ENCODE measurements at regions not wholly inside any gene's neighbourhood (a gene's known extent, or its start where the extent isn't known, plus 50 kb on each side); places are given as distances from the start of the nearest gene placed in this dataset.

DNA sequence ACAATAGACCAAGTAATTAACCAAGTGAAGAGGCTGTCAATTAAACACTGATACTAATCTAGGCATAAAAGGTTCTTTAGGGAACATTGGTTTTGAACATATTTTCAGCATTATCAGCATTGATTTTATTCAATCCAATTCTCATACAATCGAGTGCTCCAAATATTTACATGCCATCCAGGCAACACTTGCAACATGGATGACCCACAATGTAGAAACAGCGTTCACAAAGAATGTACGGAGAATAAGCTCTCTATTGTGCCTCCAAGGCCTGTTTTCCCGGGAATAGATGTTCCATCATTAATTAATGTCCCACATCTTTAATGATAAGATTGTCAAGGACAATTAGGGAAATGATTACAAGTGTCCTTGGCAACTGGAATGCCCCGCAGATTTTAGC is 117.4 kb downstream of the RFX6 start:
- Histone ChIP-seq H3K4me1 (replicated peaks in 1 of 2; ENCODE audit: control insufficient read depth in 2 of 2, insufficient read depth in 2 of 2, low read length in 2 of 2) (no peaks in the 10 kb centered on the region), H3K27ac (ENCODE audit: extremely low read depth, low read depth, low read length) (no peak overlapping the region), H2AFZ (ENCODE audit: low read depth, low read length) (no peak overlapping the region), H3K4me3 (no peak overlapping the region), H3K9me3 (replicated peaks; ENCODE audit: control insufficient read depth, insufficient read depth, low read depth, low read length) (no peaks in the 10 kb centered on the region), H3K27me3 (ENCODE audit: control insufficient read depth in 2 of 2, insufficient read depth in 2 of 2, low read length in 2 of 2) (no peaks in the 10 kb centered on the region), H4K20me1 (replicated peaks; ENCODE audit: control insufficient read depth, insufficient read depth, low read length) (no peaks in the 10 kb centered on the region), H3K79me2 (ENCODE audit: control insufficient read depth, insufficient read depth, low read length) (no peaks in the 10 kb centered on the region), H3K36me3 (ENCODE audit: control insufficient read depth, insufficient read depth, low read length) (no peaks in the 10 kb centered on the region), H3K9ac (ENCODE audit: insufficient read depth in 1 of 2, low read depth in 2 of 2, low read length in 2 of 2) (no peak overlapping the region), H3K9me1 (ENCODE audit: control insufficient read depth, insufficient read depth, low read length) (no peaks in the 10 kb centered on the region), H3K4me2 (ENCODE audit: insufficient read depth, low read length) (no peak overlapping the region)
- no peak for FAIRE-seq
- POLR2A ChIA-PET = interaction anchor here (0.8 kb wide), 1 partner anchor 35 kb away, joined by 3 read pairs; no protein-coding TSS in a partner anchor
- BruUV-seq (replicated peaks) = no TSS peak
- no peak for ATAC-seq
- no peak for TF ChIP-seq NFE2 (IDR thresholded peaks at IDR 0.05; ENCODE audit: low read depth)
- no peak for TF ChIP-seq MECOM (CRISPR knock-in tag; IDR thresholded peaks at IDR 0.05)
- no peak for TF ChIP-seq ADNP (tag; IDR thresholded peaks at IDR 0.05)
- no peak for DNase-seq (ENCODE audit: extremely low read depth in 1 of 4, low spot score in 3 of 4)
- WGBS (ENCODE audit: insufficient coverage, low coverage, missing lambda C conversion rate) = 0% methylated on average over 5 of the region's 5 CpGs
- CTCF ChIA-PET (ENCODE audit: low intra/inter-chr PET ratio) = no interaction called here
- in situ Hi-C loops (cut with MboI) (no loop called here), intact Hi-C loops (cut with micrococcal nuclease) (no loop called here)

DNA sequence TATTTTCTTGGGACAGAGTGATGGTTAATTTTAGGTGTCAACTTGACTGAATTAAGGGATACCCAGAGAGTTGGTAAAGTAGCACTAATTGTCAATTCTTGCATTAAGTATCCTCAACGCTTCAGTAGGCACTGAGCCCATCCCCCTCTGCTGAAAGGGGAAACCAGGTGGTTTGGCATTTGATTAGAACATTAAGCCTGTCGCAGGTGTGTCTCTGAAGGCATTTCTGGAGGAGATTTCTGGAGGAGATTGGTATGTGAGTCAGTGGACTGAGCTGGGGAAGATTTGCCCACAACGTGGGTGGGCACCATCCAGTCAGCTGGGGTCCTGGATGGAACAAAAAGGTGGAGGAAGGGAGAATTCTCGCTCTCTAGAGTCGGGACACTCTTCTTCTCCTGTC is 119.8 kb downstream of the RFX6 start:
- TF ChIP-seq ZHX1 (conservative IDR thresholded peaks at IDR 0.05; ENCODE audit: low read length) = no peak
- no peak for TF ChIP-seq RBM25 (IDR thresholded peaks at IDR 0.05; ENCODE audit: low read depth, low read length, severe bottlenecking)
- no peak for TF ChIP-seq ZSCAN29 (IDR thresholded peaks at IDR 0.05)
- TF ChIP-seq GTF2F1 (IDR thresholded peaks at IDR 0.05; ENCODE audit: low read depth, low read length) = no peak
- no peak for TF ChIP-seq ARID1B (IDR thresholded peaks at IDR 0.05)
- no peak for TF ChIP-seq TOE1 (IDR thresholded peaks at IDR 0.05; ENCODE audit: borderline replicate concordance)
- no peak for TF ChIP-seq TOE1 (CRISPR knock-in tag; IDR thresholded peaks at IDR 0.05; ENCODE audit: borderline replicate concordance, low read depth)
- TF ChIP-seq GATAD2B (IDR thresholded peaks at IDR 0.05; ENCODE audit: borderline replicate concordance) = no peak
- TF ChIP-seq, protein P1, sequence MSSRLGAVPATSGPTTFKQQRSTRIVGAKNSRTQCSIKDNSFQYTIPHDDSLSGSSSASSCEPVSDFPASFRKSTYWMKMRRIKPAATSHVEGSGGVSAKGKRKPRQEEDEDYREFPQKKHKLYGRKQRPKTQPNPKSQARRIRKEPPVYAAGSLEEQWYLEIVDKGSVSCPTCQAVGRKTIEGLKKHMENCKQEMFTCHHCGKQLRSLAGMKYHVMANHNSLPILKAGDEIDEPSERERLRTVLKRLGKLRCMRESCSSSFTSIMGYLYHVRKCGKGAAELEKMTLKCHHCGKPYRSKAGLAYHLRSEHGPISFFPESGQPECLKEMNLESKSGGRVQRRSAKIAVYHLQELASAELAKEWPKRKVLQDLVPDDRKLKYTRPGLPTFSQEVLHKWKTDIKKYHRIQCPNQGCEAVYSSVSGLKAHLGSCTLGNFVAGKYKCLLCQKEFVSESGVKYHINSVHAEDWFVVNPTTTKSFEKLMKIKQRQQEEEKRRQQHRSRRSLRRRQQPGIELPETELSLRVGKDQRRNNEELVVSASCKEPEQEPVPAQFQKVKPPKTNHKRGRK (tag; IDR thresholded peaks at IDR 0.05) = no peak
- intact Hi-C loops (cut with micrococcal nuclease) = no loop called here
- no peak overlapping the region for H3K4me2 ChIP-seq (ENCODE audit: insufficient read depth, low read length)
- no peak for FAIRE-seq
- no peaks in the 10 kb centered on the region for H3K9me3 ChIP-seq (replicated peaks; ENCODE audit: control insufficient read depth, insufficient read depth, low read depth, low read length)
- no peaks in the 10 kb centered on the region for H3K79me2 ChIP-seq (ENCODE audit: control insufficient read depth, insufficient read depth, low read length)
- POLR2A ChIA-PET = no interaction called here
- no peak for ATAC-seq
- H2AFZ ChIP-seq (ENCODE audit: low read depth, low read length) = no peak overlapping the region
- no peak for DNase-seq (ENCODE audit: extremely low read depth in 1 of 4, low spot score in 3 of 4)
- no peaks in the 10 kb centered on the region for H4K20me1 ChIP-seq (replicated peaks; ENCODE audit: control insufficient read depth, insufficient read depth, low read length)
- no peaks in the 10 kb centered on the region for H3K27me3 ChIP-seq (ENCODE audit: control insufficient read depth in 2 of 2, insufficient read depth in 2 of 2, low read length in 2 of 2)
- no TSS peak for BruUV-seq (replicated peaks)
- in situ Hi-C loops (cut with MboI) = no loop called here
- H3K4me3 ChIP-seq = no peak overlapping the region
- 2% methylated on average over 5 of the region's 5 CpGs for WGBS (ENCODE audit: insufficient coverage, low coverage, missing lambda C conversion rate)
- H3K27ac ChIP-seq (ENCODE audit: extremely low read depth, low read depth, low read length) = no peak overlapping the region
- no peaks in the 10 kb centered on the region for H3K4me1 ChIP-seq (replicated peaks in 1 of 2; ENCODE audit: control insufficient read depth in 2 of 2, insufficient read depth in 2 of 2, low read length in 2 of 2)
- H3K9ac ChIP-seq (ENCODE audit: insufficient read depth in 1 of 2, low read depth in 2 of 2, low read length in 2 of 2) = no peak overlapping the region
- H3K9me1 ChIP-seq (ENCODE audit: control insufficient read depth, insufficient read depth, low read length) = no peaks in the 10 kb centered on the region
- H3K36me3 ChIP-seq (ENCODE audit: control insufficient read depth, insufficient read depth, low read length) = no peaks in the 10 kb centered on the region
- CTCF ChIA-PET (ENCODE audit: low intra/inter-chr PET ratio) = no interaction called here
